ENCODE measurements at regions not wholly inside any gene's neighbourhood (a gene's known extent, or its start where the extent isn't known, plus 50 kb on each side); places are given as distances from the start of the nearest gene placed in this dataset.

DNA sequence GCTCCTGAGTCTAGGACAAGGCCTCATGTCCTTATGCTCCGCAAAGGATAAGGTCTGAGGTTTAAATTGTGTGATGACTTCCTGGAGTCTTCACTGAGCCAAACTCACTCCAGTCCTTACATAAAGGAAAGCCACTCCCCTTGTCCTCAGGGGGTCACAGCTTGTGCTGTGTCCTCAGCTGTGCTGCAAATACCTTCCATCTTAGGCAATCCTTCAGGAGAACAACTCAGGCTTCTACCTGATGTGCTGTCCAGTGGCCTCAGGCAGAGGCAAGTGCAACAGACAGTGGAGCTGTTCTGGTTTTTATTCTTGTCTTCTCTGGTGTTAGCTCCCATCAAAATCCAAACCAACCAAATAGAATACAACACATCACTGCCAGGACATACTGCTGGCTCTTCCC is 151.5 kb downstream of the TAF11L14 start:
- TF ChIP-seq, protein P1, sequence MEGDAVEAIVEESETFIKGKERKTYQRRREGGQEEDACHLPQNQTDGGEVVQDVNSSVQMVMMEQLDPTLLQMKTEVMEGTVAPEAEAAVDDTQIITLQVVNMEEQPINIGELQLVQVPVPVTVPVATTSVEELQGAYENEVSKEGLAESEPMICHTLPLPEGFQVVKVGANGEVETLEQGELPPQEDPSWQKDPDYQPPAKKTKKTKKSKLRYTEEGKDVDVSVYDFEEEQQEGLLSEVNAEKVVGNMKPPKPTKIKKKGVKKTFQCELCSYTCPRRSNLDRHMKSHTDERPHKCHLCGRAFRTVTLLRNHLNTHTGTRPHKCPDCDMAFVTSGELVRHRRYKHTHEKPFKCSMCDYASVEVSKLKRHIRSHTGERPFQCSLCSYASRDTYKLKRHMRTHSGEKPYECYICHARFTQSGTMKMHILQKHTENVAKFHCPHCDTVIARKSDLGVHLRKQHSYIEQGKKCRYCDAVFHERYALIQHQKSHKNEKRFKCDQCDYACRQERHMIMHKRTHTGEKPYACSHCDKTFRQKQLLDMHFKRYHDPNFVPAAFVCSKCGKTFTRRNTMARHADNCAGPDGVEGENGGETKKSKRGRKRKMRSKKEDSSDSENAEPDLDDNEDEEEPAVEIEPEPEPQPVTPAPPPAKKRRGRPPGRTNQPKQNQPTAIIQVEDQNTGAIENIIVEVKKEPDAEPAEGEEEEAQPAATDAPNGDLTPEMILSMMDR (conservative IDR thresholded peaks at IDR 0.05; ENCODE audit: low read depth, low read length) = no peak
- no peak for DNase-seq (ENCODE audit: low read depth)
- no peak overlapping the region for H3K4me3 ChIP-seq (ENCODE audit: low read depth, low read length)

DNA sequence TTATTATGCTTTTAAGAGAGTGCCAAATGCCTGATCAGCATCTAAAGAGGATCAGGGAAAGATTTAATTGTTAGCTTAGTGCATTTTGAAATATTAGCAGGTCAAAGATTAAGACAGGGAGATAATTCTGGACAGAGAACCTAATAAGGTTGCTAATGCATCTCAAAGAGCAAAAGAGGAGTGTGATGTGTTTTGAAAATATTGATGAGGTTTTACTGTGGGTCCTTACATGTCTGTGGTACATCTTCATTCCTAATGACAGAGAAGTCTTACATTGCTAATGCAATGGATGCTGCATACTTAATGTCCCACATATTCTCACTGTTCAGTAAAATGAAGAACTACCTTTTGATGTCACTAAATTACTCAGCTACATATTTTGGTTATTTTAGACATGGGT is 154.1 kb downstream of the TAF11L14 start:
- no peak for DNase-seq (ENCODE audit: low read depth)
- TF ChIP-seq, protein P1 (conservative IDR thresholded peaks at IDR 0.05; ENCODE audit: low read depth, low read length) = no peak
- H3K4me3 ChIP-seq (ENCODE audit: low read depth, low read length) = no peak overlapping the region

DNA sequence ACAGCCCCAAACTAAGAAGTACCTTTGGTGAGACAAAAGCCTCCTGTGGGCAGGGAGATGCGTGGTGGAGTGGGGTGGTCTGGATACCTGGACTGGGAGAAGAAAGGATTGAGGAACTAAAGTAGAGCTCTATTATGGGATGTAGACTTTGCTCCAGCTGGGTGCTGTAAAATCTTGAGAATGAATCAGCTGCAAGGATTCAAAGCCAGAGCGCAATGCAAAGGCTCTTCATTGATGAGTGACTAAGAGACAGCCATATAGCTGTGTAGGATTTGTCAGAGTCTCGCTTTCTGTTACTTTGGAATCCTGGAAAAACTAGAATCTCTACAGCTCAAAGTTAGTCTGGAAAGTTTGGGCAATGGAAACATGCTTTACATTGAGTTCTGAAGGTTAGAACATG is 159.9 kb downstream of the TAF11L14 start:
- DNase-seq (ENCODE audit: low read depth) = no peak
- TF ChIP-seq, protein P1 (conservative IDR thresholded peaks at IDR 0.05; ENCODE audit: low read depth, low read length) = no peak
- H3K4me3 ChIP-seq (ENCODE audit: low read depth, low read length) = no peak overlapping the region

DNA sequence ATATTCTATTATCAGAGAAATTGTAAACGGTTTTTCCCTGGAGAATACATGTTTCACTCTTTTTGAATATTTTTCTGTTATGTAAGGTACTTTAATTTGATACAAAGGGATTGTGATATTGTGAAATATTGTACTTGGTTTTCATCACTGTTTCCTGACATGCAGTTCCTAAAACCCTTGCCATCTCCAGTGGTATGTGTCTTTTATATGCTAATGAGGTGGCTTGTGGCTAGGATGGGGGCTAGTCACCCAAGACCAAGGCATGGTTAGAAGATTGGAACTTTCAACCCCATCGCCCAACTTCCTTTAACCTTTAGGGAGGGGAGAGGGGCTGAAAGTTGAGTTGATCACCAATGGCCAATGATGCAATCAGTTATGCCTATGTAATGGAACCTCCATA is 160.6 kb downstream of the TAF11L14 start:
- DNase-seq (ENCODE audit: low read depth) = no peak
- no peak overlapping the region for H3K4me3 ChIP-seq (ENCODE audit: low read depth, low read length)
- TF ChIP-seq, protein P1 (conservative IDR thresholded peaks at IDR 0.05; ENCODE audit: low read depth, low read length) = no peak

DNA sequence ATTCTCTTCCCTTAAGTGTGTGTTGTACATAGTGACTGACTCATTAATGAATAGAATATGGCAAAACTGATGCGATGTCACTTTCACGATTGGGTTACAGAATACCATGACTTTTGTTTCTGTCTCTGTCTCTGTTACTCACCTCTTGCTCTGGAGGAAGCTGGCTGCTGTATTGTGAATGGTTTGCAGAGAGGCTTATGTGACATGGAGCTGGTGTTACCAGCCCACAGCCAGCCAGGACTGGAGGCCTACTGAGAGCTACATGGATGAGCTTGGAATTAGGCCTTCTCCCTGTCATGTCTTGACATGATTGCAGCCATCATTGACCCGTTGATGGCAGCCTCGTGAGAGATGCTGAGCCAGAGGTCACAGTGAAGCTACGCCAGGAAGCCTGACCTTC is 161.9 kb downstream of the TAF11L14 start:
- no peak overlapping the region for H3K4me3 ChIP-seq (ENCODE audit: low read depth, low read length)
- TF ChIP-seq, protein P1 (conservative IDR thresholded peaks at IDR 0.05; ENCODE audit: low read depth, low read length) = no peak

DNA sequence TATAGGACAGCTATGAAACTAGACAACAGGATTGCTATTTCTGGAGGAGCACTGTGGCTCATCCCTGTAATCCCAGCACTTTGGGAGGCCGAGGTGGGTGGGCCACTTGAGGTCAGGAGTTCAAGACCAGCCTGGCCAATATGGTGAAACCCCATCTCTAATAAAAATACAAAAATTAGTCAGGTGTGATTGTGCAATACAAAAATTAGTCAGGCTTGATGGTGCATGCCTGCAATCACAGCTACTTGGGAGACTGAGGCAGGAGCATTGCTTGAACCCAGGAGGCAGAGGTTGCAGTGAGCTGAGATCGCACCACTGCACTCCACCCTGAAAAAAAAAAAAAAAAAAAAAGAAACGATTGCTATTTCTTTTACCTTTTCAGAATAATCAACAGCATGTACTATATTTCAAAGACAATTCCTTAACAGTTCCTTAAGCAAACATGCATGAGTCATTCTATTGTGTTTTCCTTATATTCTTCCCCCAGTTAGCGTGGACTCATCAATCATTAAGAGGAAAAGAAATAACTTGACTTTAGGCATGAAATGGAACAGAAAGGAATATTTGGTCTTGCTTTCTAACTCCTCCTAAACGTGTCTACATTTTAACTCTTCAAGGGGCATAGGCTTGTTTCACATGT is 162.6 kb downstream of the TAF11L14 start:
- TF ChIP-seq, protein P1 (conservative IDR thresholded peaks at IDR 0.05; ENCODE audit: low read depth, low read length) = no peak
- no peak for DNase-seq (ENCODE audit: low read depth)
- H3K4me3 ChIP-seq (ENCODE audit: low read depth, low read length) = no peak overlapping the region

More for the DNA sequence above, 161.9 kb downstream of the TAF11L14 start:
- no peak for DNase-seq (ENCODE audit: low read depth)

DNA sequence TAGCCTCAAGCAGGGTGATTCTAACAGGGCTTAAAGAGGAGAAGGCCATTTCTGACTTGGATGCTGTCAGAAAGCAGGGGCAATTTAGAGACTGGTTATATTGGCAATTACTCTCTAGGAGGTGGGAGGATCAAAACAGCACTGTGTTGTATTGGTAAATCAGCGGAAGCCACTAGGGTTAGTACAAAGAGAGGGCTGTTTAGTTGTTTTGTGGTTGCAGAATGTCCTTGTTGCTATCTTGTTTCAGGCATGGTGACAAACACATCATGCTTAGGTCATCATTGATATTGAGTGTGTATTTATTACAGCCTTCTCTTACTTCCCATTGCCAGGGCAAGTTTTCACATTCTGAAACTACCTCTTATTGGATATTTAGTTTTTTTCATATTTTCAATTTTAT is 165.3 kb downstream of the TAF11L14 start:
- no peak overlapping the region for H3K4me3 ChIP-seq (ENCODE audit: low read depth, low read length)
- no peak for DNase-seq (ENCODE audit: low read depth)
- TF ChIP-seq, protein P1 (conservative IDR thresholded peaks at IDR 0.05; ENCODE audit: low read depth, low read length) = no peak

Measured in epithelial cell of proximal tubule (primary cell).